Cardiac muscle cell (in vitro differentiated cells and primary cell): ENCODE measurements at regions not wholly inside any gene's neighbourhood (a gene's known extent, or its start where the extent isn't known, plus 50 kb on each side); places are given as distances from the start of the nearest gene placed in this dataset.
"Not testable (repeated sequence)": the region's sequence is repeated elsewhere in the genome, so short reads cannot be mapped to it uniquely, and the experiment has no call there.

Experiments used
- DNase-seq, 2 donors: peaks; one replicate each; pipeline versions ENCODE4 v3.0.0 to v3.0.0-alpha.2; 2010 to 2017; ENCODE audit warnings: low read depth in 1 of 2, low spot score in 1 of 2
- H3K27ac ChIP-seq: fragments of 200-600 bp; sonication (generic); 2 replicates; pipeline ENCODE4 v1.5.1; 2016
- H3K27me3 ChIP-seq: fragments of 200-600 bp; sonication (generic); 2 replicates; pipeline ENCODE4 v1.6.0; 2016; ENCODE audit warnings: control low read depth
- H3K36me3 ChIP-seq: fragments of 200-600 bp; sonication (generic); 2 replicates; pipeline ENCODE4 v1.5.1; 2016; ENCODE audit warnings: control low read depth
- H3K4me1 ChIP-seq: fragments of 200-600 bp; sonication (generic); 2 replicates; pipeline ENCODE4 v1.8.1; 2017; ENCODE audit warnings: low read depth, mild to moderate bottlenecking, mixed run types
- H3K4me3 ChIP-seq: fragments of 200-600 bp; sonication (generic); 2 replicates; pipeline ENCODE4 v1.5.1; 2016; ENCODE audit warnings: mild to moderate bottlenecking
- H3K9me3 ChIP-seq: fragments of 200-600 bp; sonication (generic); 2 replicates; pipeline ENCODE4 v1.5.1; 2017; ENCODE audit warnings: low read depth, mild to moderate bottlenecking, control low read depth
- TF ChIP-seq, protein P1 (sequence below): IDR thresholded peaks from 2 replicates; pipeline ENCODE4 v1.5.1; 2012; ENCODE audit warnings: low read depth, mild to moderate bottlenecking, low read length

- H3K4me3 ChIP-seq, H3K9me3 ChIP-seq, H3K36me3 ChIP-seq, H3K27me3 ChIP-seq, H3K4me1 ChIP-seq, H3K27ac ChIP-seq, DNase-seq: not testable (repeated sequence)
Measured at GRCh38 chr9:91512235-91512634, 88.6 kb upstream of the NFIL3 start.

DNA sequence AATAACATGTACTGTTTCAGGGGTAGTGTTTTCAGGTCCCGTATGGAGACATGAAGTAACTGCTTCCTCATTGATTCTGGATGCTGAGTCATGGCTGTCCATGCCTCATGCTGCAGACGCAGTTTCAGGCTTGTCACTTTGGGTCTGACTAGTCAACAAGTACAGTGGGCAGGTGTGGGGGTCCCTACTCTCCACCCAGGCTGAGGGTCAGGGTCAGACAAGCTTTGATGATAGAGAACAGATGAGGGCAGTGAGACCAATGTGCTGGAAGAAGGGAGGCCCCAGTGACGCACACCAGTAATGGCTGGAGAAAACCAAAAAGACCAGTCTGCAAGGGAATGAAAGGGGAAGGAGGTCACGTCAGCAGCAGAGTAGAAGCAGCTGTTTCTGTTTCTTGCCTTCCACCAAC lies 80.0 kb upstream of the NFIL3 start:
- Histone ChIP-seq H3K36me3 (no peaks in the 10 kb centered on the region), H3K27ac (no peak overlapping the region), H3K4me3 (no peak overlapping the region), H3K9me3 (no peaks in the 10 kb centered on the region), H3K4me1 (no peaks in the 10 kb centered on the region), H3K27me3 (no peaks in the 10 kb centered on the region)
- TF ChIP-seq, protein P1, sequence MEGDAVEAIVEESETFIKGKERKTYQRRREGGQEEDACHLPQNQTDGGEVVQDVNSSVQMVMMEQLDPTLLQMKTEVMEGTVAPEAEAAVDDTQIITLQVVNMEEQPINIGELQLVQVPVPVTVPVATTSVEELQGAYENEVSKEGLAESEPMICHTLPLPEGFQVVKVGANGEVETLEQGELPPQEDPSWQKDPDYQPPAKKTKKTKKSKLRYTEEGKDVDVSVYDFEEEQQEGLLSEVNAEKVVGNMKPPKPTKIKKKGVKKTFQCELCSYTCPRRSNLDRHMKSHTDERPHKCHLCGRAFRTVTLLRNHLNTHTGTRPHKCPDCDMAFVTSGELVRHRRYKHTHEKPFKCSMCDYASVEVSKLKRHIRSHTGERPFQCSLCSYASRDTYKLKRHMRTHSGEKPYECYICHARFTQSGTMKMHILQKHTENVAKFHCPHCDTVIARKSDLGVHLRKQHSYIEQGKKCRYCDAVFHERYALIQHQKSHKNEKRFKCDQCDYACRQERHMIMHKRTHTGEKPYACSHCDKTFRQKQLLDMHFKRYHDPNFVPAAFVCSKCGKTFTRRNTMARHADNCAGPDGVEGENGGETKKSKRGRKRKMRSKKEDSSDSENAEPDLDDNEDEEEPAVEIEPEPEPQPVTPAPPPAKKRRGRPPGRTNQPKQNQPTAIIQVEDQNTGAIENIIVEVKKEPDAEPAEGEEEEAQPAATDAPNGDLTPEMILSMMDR, result no peak
- DNase-seq, result no peak

DNA sequence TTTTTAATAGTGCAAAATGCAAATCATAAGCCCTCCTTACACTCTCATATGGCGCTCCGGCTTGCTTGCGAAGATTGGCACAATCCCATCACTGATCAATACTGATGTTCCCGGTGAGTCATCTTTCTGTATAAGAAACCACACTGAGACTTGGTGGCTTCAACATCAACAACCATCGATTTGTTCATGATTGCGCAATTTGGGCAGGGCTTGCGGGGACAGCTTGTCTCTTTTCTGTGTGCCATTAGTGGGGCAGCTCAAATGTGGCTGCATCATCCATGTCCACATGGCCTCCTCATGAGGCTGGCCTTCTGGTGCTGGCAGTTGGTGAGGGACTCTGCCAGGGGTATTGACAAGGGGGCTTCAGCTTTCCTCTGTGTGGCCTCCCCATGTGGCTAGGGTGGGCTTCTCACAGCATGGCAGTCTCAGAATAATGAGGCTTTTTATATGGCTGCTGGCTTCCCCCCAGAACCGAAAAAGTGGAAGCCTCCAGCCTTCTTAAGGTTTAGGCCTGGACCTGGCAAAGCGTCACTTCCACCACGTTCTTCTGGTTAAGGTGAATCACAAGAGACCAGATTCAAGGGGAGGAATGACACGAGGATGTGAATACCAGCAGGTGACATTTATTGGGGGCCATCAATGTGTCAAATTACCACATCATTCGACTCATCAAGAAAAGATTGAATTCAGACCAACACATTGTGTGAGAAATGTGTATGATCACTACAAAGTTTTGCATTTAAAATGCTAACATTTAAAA lies 79.5 kb upstream of the NFIL3 start:
- Histone ChIP-seq H3K36me3 (no peaks in the 10 kb centered on the region), H3K9me3 (no peaks in the 10 kb centered on the region), H3K27ac (no peak overlapping the region), H3K27me3 (no peaks in the 10 kb centered on the region), H3K4me3 (no peak overlapping the region), H3K4me1 (no peaks in the 10 kb centered on the region)
- DNase-seq, result no peak
- TF ChIP-seq, protein P1, result no peak

GRCh38 chr9:91502475-91502874 lies 78.8 kb upstream of the NFIL3 start:
- Histone ChIP-seq H3K27me3 (no peaks in the 10 kb centered on the region), H3K4me3 (no peak overlapping the region), H3K36me3 (no peaks in the 10 kb centered on the region), H3K27ac (no peak overlapping the region), H3K4me1 (no peaks in the 10 kb centered on the region), H3K9me3 (no peaks in the 10 kb centered on the region)
- DNase-seq, result no peak
- TF ChIP-seq, protein P1, result no peak

DNA sequence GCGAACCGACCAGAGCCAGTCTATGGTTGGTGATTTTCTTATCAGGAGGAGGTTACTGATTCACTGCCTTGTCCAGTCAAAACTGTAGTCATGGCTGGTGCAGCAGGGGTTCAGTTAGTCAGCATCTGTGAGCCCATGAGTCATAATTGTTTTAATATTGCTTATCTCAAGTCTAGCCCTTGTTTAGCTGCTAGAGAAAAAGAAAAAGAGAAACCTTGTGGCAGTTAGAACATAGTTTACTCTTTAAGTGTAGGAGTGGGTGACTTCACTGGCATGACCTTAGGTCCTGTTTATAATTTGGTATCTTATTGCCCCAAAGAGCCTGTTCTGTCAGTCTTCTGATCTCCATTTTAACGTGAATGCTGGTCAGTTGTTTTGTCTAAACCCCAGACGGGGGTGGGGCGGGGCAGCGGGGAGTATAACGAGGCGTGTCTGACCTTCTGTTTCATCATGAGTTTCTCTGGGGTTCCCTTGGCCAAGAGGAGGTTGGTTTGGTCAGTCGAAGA lies 76.9 kb upstream of the NFIL3 start:
- Histone ChIP-seq H3K36me3 (no peaks in the 10 kb centered on the region), H3K4me1 (no peaks in the 10 kb centered on the region), H3K27ac (no peak overlapping the region), H3K9me3 (no peaks in the 10 kb centered on the region), H3K27me3 (no peaks in the 10 kb centered on the region), H3K4me3 (no peak overlapping the region)
- TF ChIP-seq, protein P1, result no peak
- peak in 1 of 2 donors; percentile 85 for DNase-seq

GRCh38 chr9:91496351-91496750 lies 72.7 kb upstream of the NFIL3 start:
- no peaks in the 10 kb centered on the region for H3K9me3 ChIP-seq
- H3K4me1 ChIP-seq, result no peaks in the 10 kb centered on the region
- no peak for DNase-seq
- H3K4me3 ChIP-seq, result no peak overlapping the region
- H3K27ac ChIP-seq, result no peak overlapping the region
- no peaks in the 10 kb centered on the region for H3K27me3 ChIP-seq
- H3K36me3 ChIP-seq, result no peaks in the 10 kb centered on the region
- TF ChIP-seq, protein P1, result no peak
